CD4-positive, alpha-beta T cell treated with Interleukin-10 for 1 hour (primary cell): ENCODE measurements at regions not wholly inside any gene's neighbourhood (a gene's known extent, or its start where the extent isn't known, plus 50 kb on each side); places are given as distances from the start of the nearest gene placed in this dataset.
"Not testable (repeated sequence)": the region's sequence is repeated elsewhere in the genome, so short reads cannot be mapped to it uniquely, and the experiment has no call there.

ENCODE experiments used
- DNase-seq: peaks from one replicate; pipeline ENCODE4 v3.0.0-alpha.2; 2020

GRCh38 chr16:65318590-65319257 is 196.9 kb upstream of the CDH11 start:
- no peak for DNase-seq

GRCh38 chr16:65318138-65318537 is 196.3 kb upstream of the CDH11 start:
- no peak for DNase-seq

GRCh38 chr16:65316808-65317207 is 194.9 kb upstream of the CDH11 start:
- DNase-seq = no peak

- DNase-seq = no peak
Measured at GRCh38 chr16:65315081-65315780, 193.4 kb upstream of the CDH11 start.

GRCh38 chr16:65314627-65315008 is 192.8 kb upstream of the CDH11 start:
- DNase-seq = no peak

GRCh38 chr16:65313936-65314626 is 192.2 kb upstream of the CDH11 start:
- no peak for DNase-seq

- DNase-seq = no peak
Measured at GRCh38 chr16:65312795-65313194, 190.9 kb upstream of the CDH11 start.

GRCh38 chr16:65312071-65312470 is 190.2 kb upstream of the CDH11 start:
- DNase-seq = no peak

GRCh38 chr16:65310491-65310890 is 188.6 kb upstream of the CDH11 start:
- DNase-seq = not testable (repeated sequence)

GRCh38 chr16:65309354-65309753 is 187.5 kb upstream of the CDH11 start:
- no peak for DNase-seq

- no peak for DNase-seq
Measured at GRCh38 chr16:65308506-65308905, 186.6 kb upstream of the CDH11 start.

GRCh38 chr16:65307286-65307685 is 185.4 kb upstream of the CDH11 start:
- DNase-seq = no peak

- no peak for DNase-seq
Measured at GRCh38 chr16:65306722-65307121, 184.9 kb upstream of the CDH11 start.

- no peak for DNase-seq
Measured at GRCh38 chr16:65306300-65306699, 184.4 kb upstream of the CDH11 start.

- DNase-seq = no peak
Measured at GRCh38 chr16:65305266-65305959, 183.6 kb upstream of the CDH11 start.

GRCh38 chr16:65301029-65301428 is 179.2 kb upstream of the CDH11 start:
- DNase-seq = no peak

- no peak for DNase-seq
Measured at GRCh38 chr16:65297453-65297852, 175.6 kb upstream of the CDH11 start.

GRCh38 chr16:65295527-65295926 is 173.7 kb upstream of the CDH11 start:
- no peak for DNase-seq

GRCh38 chr16:65294708-65295107 is 172.8 kb upstream of the CDH11 start:
- DNase-seq = no peak

- DNase-seq = no peak
Measured at GRCh38 chr16:65294165-65294564, 172.3 kb upstream of the CDH11 start.

GRCh38 chr16:65289022-65289421 is 167.2 kb upstream of the CDH11 start:
- DNase-seq = no peak

GRCh38 chr16:65287307-65287706 is 165.4 kb upstream of the CDH11 start:
- DNase-seq = no peak
